K562 (cell line): ENCODE measurements at regions not wholly inside any gene's neighbourhood (a gene's known extent, or its start where the extent isn't known, plus 50 kb on each side); places are given as distances from the start of the nearest gene placed in this dataset.

ENCODE experiments used
- ATAC-seq: fragments of 200-7000 bp; cut with Tn5 transposase; 3 replicates; pipeline ENCODE4 v1.9.1; 2020; ENCODE audit warnings: moderate library complexity
- BruUV-seq: library from RNA; stranded (reverse); fragments of 400-500 nt; replicated peaks from 2 replicates; lab custom pipeline; 2021; lab: Mats Ljungman, UMichigan
- CTCF ChIA-PET: fragments of 300-600 bp; formaldehyde crosslinking; extraction: SDS; loops from one replicate; lab custom pipeline; 2021; ENCODE audit warnings: low intra/inter-chr PET ratio; lab: Yijun Ruan, JAX
- POLR2A ChIA-PET: fragments of 300-600, 350-650 bp; sonication (Branson Sonifier 250); formaldehyde crosslinking; extraction: SDS; loops from one replicate; lab custom pipeline; 2021; ENCODE audit warnings: antibody characterized with exemption, inconsistent platforms; lab: Yijun Ruan, JAX
- DNase-seq, 4 experiments: peaks; one replicate each; pipeline versions ENCODE4 v3.0.0 to v3.0.0-alpha.2; 2011 to 2018; ENCODE audit warnings: low spot score in 3 of 4, mixed read lengths in 3 of 4; ENCODE audit errors: extremely low read depth in 1 of 4
- FAIRE-seq: peaks from 2 replicates; lab custom pipeline; 2011; peaks lifted over from hg19 to GRCh38; lab: Jason Lieb, UNC
- H2AFZ ChIP-seq: 2 replicates; pipeline ENCODE4 v1.6.0; 2011; ENCODE audit warnings: low read depth, low read length, control low read depth, inconsistent platforms
- H3K27ac ChIP-seq: fragments of 200-600 bp; 3 replicates; pipeline ENCODE4 v1.8.0; 2011; ENCODE audit warnings: low read depth, mild to moderate bottlenecking, control low read depth, inconsistent platforms, low read length, moderate library complexity, mixed read lengths; ENCODE audit errors: extremely low read depth
- H3K27me3 ChIP-seq, 2 experiments: fragments of 300-600 bp in 1 of 2; 2 replicates in 1 of 2; 3 replicates in 1 of 2; pipeline versions ENCODE4 v1.6.0 to v1.8.0; 2011; ENCODE audit warnings: inconsistent platforms in 2 of 2, low read length in 2 of 2, mild to moderate bottlenecking in 1 of 2, mixed read lengths in 1 of 2, moderate library complexity in 1 of 2; ENCODE audit not compliant: control insufficient read depth in 2 of 2, insufficient read depth in 2 of 2
- H3K36me3 ChIP-seq: fragments of 300-600 bp; 3 replicates; pipeline ENCODE4 v1.8.0; 2011; ENCODE audit warnings: mild to moderate bottlenecking, low read length, inconsistent platforms; ENCODE audit not compliant: control insufficient read depth, insufficient read depth
- H3K4me1 ChIP-seq, 2 experiments: fragments of 200-600 bp in 1 of 2; replicated peaks in 1 of 2; 2 replicates in 1 of 2; 3 replicates in 1 of 2; pipeline versions ENCODE4 v1.5.1 to v1.8.0; 2011; ENCODE audit warnings: inconsistent platforms in 2 of 2, low read length in 2 of 2, mild to moderate bottlenecking in 1 of 2, mixed read lengths in 1 of 2, moderate library complexity in 1 of 2; ENCODE audit not compliant: control insufficient read depth in 2 of 2, insufficient read depth in 2 of 2
- H3K4me2 ChIP-seq: 2 replicates; pipeline ENCODE4 v1.6.1; 2011; ENCODE audit warnings: low read length, control low read depth, inconsistent platforms, mixed read lengths; ENCODE audit not compliant: insufficient read depth
- H3K4me3 ChIP-seq: fragments of 200-600 bp; sonication (generic), shearing (Covaris generic); 2 replicates; pipeline ENCODE4 v1.5.1; 2016; ENCODE audit warnings: control low read depth, inconsistent platforms
- H3K79me2 ChIP-seq: fragments of 200-600 bp; 3 replicates; pipeline ENCODE4 v1.8.0; 2011; ENCODE audit warnings: low read length, inconsistent platforms; ENCODE audit not compliant: control insufficient read depth, insufficient read depth
- H3K9ac ChIP-seq, 2 experiments: 2 replicates each; pipeline versions ENCODE4 v1.6.0 to v1.6.1; 2011; ENCODE audit warnings: low read depth in 2 of 2, low read length in 2 of 2, control low read depth in 1 of 2, inconsistent platforms in 1 of 2, mild to moderate bottlenecking in 1 of 2, mixed read lengths in 1 of 2; ENCODE audit not compliant: insufficient read depth in 1 of 2
- H3K9me1 ChIP-seq: one replicate; pipeline ENCODE4 v1.6.0; 2011; ENCODE audit warnings: inconsistent platforms, mild to moderate bottlenecking, low read length, moderate library complexity; ENCODE audit not compliant: control insufficient read depth, insufficient read depth
- H3K9me3 ChIP-seq: replicated peaks from 2 replicates; pipeline ENCODE4 v1.5.1; 2011; ENCODE audit warnings: low read depth, low read length, inconsistent platforms; ENCODE audit not compliant: control insufficient read depth, insufficient read depth
- H4K20me1 ChIP-seq: replicated peaks from 2 replicates; pipeline ENCODE4 v1.6.1; 2011; ENCODE audit warnings: low read length, inconsistent platforms, mixed read lengths; ENCODE audit not compliant: control insufficient read depth, insufficient read depth
- MAFG ChIP-seq: fragments of 450-650 bp; conservative IDR thresholded peaks from 2 replicates; pipeline ENCODE4 v1.6.1; 2016; ENCODE audit warnings: missing genetic modification characterization, missing compliant biosample characterization
- MTA3 ChIP-seq: fragments of 450-650 bp; formaldehyde crosslinking; IDR thresholded peaks from 2 replicates; pipeline ENCODE4 v1.6.1; 2017; ENCODE audit warnings: mild to moderate bottlenecking, borderline replicate concordance
- NFIX ChIP-seq: fragments of 250-450 bp; sonication (Bioruptor Pico); IDR thresholded peaks from 2 replicates; pipeline ENCODE4 v1.4.0; 2020; ENCODE audit warnings: low read depth, mild to moderate bottlenecking, moderate library complexity
- USF2 ChIP-seq: sonication (generic); formaldehyde crosslinking; IDR thresholded peaks from 2 replicates; pipeline ENCODE4 v1.5.0; 2020; ENCODE audit warnings: missing genetic modification reagents
- ZKSCAN8 ChIP-seq: fragments of 200-800 bp; sonication (Bioruptor generic); IDR thresholded peaks from 2 replicates; pipeline ENCODE4 v1.6.1; 2016; ENCODE audit warnings: missing genetic modification characterization, missing compliant biosample characterization
- WGBS: fragments of 100-300 bp; shearing (Covaris generic); methylation state at CpG from one replicate; pipeline ENCODE4 v1.1.6; 2016; ENCODE audit warnings: low coverage, mixed read lengths; ENCODE audit not compliant: insufficient coverage; ENCODE audit errors: missing lambda C conversion rate; 5-methylcytosine and 5-hydroxymethylcytosine counted together
- in situ Hi-C: fragments of 300-500 bp; cut with MboI; formaldehyde crosslinking; loops from 4 replicates; pipeline ENCODE4 v1.15.0; 2018; ENCODE audit warnings: inconsistent platforms, mixed read lengths
- intact Hi-C: fragments of 100-400 bp; cut with micrococcal nuclease; formaldehyde crosslinking; loops from 2 replicates; pipeline ENCODE4 v1.14.2; 2022

DNA sequence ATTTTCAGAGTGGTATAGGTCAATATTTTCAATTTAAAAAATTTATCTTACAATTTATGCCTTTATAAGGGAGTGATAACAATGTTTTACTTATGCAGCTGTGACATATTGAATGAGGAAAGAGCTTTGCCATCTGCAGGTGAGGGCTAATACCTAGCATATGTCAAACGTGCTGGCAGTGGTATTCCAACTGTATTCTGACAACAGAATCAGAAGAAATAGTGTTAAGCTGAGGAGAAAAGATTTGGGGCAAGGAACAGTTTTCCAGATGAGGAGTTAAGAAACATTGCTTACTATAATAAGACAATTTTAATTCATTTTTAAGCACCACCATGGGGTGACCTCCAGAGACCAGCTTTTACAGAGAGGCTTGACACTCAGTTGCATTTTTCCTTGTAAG is 267.8 kb upstream of the ZNF608 start:
- in situ Hi-C loops = no loop called here
- no peaks in the 10 kb centered on the region for H3K36me3 ChIP-seq
- TF ChIP-seq NFIX = no peak
- no peak for TF ChIP-seq MAFG (tag)
- TF ChIP-seq, all 486 proteins: peak for 0
- ChIA-PET POLR2A (no interaction called here), CTCF (no interaction called here)
- no TSS peak for BruUV-seq
- Histone ChIP-seq H3K9me3 (no peaks in the 10 kb centered on the region), H3K9me1 (no peaks in the 10 kb centered on the region), H3K4me1 (no peaks in the 10 kb centered on the region), H3K27me3 (no peaks in the 10 kb centered on the region), H2AFZ (no peak overlapping the region), H4K20me1 (no peaks in the 10 kb centered on the region), H3K4me2 (no peak overlapping the region), H3K9ac (no peak overlapping the region), H3K27ac (no peak overlapping the region), H3K79me2 (no peaks in the 10 kb centered on the region), H3K4me3 (no peak overlapping the region)
- no peak for DNase-seq
- ATAC-seq = no peak
- intact Hi-C loops = no loop called here
- WGBS = 0% methylated on average over 1 of the region's 1 CpG
- no peak for FAIRE-seq

GRCh38 chr5:125017796-125018195 is 271.4 kb upstream of the ZNF608 start:
- no peak overlapping the region for H3K4me3 ChIP-seq
- CTCF ChIA-PET = no interaction called here
- H3K27me3 ChIP-seq = no peaks in the 10 kb centered on the region
- TF ChIP-seq MTA3 (no peak), USF2 (CRISPR knock-in tag) (no peak), ZKSCAN8 (no peak)
- TF ChIP-seq, all 486 proteins: peak for 0
- in situ Hi-C loops = no loop called here
- H2AFZ ChIP-seq = no peak overlapping the region
- no peaks in the 10 kb centered on the region for H3K9me1 ChIP-seq
- H3K9me3 ChIP-seq = no peaks in the 10 kb centered on the region
- WGBS = 0% methylated on average over 1 of the region's 1 CpG
- intact Hi-C loops = no loop called here
- no peaks in the 10 kb centered on the region for H4K20me1 ChIP-seq
- no TSS peak for BruUV-seq
- H3K4me2 ChIP-seq = no peak overlapping the region
- FAIRE-seq = no peak
- H3K9ac ChIP-seq = no peak overlapping the region
- ATAC-seq = no peak
- no peaks in the 10 kb centered on the region for H3K4me1 ChIP-seq
- H3K36me3 ChIP-seq = no peaks in the 10 kb centered on the region
- no peak overlapping the region for H3K27ac ChIP-seq
- H3K79me2 ChIP-seq = no peaks in the 10 kb centered on the region
- no peak for DNase-seq
- POLR2A ChIA-PET = no interaction called here
